Left kidney (tissue), 1 donor: ENCODE measurements at regions not wholly inside any gene's neighbourhood (a gene's known extent, or its start where the extent isn't known, plus 50 kb on each side); places are given as distances from the start of the nearest gene placed in this dataset.
"Not testable (repeated sequence)": the region's sequence is repeated elsewhere in the genome, so short reads cannot be mapped to it uniquely, and the experiment has no call there.

ENCODE experiments used
- DNase-seq: peaks from one replicate; pipeline ENCODE4 v3.0.0-alpha.2; 2013

- DNase-seq, result no peak
Observed at GRCh38 chr5:96201503-96201902, 231.5 kb downstream of the PCSK1 start.

GRCh38 chr5:96200641-96201040 is 232.4 kb downstream of the PCSK1 start:
- DNase-seq, result no peak

GRCh38 chr5:96199713-96200183 is 233.3 kb downstream of the PCSK1 start:
- no peak for DNase-seq

- no peak for DNase-seq
Observed at GRCh38 chr5:96198356-96199058, 234.5 kb downstream of the PCSK1 start.

DNA sequence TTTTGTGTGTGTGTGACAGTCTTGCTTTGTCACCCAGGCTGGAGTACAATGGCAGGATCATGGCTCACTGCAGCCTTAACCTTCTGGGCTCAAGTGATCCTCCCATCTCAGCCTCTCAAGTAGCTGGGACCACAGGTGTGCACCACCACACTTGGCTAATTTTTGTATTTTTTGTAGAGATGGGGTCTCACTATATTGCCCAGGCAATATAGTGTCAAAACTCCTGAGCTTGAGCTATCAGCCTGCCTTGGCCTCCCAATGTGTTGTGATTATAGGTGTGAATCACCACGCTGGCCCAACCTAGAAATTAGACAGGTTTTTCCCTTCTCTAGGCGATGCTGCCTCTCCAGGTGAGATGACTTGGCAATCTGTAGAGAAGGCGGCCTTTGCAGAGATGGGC is 235.3 kb downstream of the PCSK1 start:
- DNase-seq, result not testable (repeated sequence)

- no peak for DNase-seq
Observed at GRCh38 chr5:96197347-96197746, 235.7 kb upstream of the ELL2 start.

DNA sequence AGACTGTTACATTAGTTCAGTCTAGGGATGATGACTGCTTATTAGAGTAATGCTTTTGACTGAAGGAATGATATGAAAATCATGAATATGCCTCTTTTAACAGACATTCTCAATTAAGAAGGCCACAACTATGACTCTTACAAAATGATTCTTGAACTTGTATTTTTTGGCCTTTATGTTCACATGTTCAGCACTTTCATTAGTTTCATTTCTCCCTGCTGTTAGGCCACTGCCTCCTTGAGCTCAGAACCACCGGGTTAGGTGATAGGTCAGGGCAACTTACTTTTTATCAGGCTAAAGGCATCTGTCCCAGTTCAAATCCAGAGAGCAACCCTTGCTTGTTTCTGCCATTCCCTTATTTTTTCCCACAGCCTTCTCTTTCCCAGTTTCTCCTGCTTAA is 235.2 kb upstream of the ELL2 start:
- DNase-seq, result no peak

DNA sequence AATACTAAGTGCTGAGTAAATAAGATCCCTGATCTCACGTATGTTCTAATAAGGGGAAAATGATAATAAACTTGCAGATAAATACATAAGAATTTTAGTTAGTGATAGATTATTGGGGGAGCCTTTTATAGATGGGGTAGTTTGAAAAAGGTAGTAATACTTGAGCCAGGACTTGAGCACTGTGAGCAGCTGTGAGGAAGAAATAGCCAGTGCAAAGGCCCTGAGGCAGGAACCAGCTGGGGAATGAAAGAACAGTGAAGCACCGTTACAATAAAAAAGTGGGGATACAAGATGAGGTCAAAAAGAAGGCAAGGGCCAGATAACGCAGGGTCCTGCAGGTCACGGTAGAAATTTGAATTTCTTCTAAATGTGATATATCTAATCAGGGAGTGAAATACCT is 234.8 kb upstream of the ELL2 start:
- DNase-seq, result no peak

- DNase-seq, result no peak
Observed at GRCh38 chr5:96195123-96195522, 233.5 kb upstream of the ELL2 start.

DNA sequence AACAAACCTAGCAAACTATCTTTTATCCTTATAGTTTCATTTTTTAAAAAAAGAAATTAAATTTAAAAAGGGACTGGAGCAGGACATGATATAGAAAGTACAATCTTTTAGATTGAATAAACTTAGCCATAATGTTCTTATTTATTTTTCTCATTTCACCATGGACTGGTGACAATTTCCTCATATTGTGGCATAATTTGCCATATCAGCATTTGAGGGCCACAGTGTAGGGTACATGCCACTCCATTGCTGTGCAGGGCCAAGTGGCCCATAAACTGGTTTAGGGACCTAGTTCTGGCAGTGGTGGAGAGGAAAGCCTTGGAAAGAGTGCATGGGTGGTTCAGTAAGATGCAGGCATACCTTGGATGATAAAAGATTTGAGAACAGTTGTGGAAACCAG is 232.9 kb upstream of the ELL2 start:
- no peak for DNase-seq

- DNase-seq, result no peak
Observed at GRCh38 chr5:96193946-96194345, 232.3 kb upstream of the ELL2 start.

DNA sequence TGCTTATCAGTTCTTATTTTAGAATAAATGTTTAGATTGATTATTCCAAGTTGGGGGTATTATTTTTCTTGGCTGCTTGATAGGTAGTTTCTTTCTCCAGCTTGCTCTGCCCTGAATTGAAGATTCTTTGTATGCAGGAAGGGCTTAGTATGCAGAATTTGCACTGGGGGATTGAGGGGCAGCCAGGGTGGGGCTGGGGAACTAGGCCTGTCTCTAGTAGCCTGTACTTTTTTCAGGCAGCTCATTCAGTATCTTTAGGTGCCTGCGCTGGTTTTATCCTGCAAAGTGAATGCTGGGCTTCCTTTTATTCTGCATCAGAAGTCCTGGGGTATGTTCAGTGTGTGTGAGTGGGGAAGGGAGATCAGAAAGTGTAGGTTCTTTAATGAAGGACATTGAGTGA is 228.3 kb upstream of the ELL2 start:
- DNase-seq, result no peak

DNA sequence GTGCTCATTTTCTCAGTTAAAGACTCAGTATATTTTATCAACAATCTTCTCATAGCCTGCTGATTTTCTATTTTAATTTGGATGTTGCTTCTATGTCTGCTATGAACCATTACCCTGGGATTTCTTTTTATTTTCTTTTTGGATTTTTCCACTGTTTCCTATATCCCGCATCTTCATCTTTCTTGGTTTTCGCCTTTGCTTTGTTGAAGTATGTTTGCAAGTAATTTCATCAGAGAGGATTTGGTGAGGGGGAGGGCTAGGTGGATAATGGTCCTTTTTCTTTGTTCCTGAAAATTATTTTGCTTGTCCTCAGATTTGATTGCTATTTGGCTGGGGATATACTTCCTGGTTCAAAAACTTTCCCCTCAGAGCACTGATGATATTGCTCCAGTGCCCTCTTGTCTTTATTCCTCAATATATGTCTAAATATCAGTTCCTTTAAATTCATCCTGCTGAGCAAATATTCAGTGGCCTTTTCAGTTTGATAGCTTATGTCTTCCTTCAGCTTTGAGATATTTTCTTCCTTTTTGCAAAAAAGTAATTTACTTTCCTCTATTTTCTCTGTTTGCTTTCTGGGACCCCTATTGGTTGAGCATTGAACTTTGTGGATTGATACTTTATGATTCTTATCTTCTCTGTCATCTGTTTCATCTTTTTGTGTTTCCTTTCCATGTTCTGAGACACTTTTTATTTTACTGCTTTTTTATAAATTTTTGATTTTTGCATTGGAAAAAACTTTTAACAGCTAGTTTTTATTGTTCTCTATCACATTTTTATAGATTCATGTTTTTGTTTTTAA is 227.6 kb upstream of the ELL2 start:
- DNase-seq, result no peak

DNA sequence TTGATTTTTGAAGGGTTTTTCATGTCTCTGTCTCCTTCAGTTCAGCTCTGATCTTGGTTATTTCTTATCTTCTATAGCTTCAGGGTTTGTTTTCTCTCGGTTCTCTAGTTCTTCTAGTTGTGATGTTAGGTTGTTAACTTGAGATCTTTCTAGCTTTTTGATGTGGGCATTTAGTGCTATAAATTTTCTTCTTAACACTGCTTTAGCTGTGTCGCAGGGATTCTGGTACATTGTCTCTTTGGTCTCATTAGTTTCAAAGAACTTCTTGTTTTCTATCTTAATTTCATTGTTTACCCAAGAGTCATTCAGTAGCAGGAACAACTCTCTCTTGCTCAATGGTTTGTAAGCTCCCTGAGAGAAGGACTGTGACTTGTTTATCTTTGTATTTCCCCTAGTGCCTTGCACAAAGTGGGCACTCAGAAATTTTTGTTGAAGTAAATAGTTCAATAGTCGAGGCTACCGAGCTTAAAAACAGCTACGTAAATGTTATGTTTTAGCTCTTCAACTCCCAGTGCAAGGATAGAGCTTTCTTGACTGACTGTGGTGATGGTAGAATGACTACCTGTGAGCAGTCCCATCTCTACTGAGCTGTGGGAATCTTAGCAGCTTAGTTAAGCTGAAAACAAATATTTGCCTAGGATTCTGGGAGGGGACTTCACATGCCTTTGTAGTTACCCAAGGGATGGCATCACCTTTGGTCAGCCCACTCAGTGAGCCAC is 225.8 kb upstream of the ELL2 start:
- DNase-seq, result no peak

GRCh38 chr5:96184510-96184909 is 222.9 kb upstream of the ELL2 start:
- DNase-seq, result not testable (repeated sequence)

- DNase-seq, result no peak
Observed at GRCh38 chr5:96180684-96181435, 219.2 kb upstream of the ELL2 start.

DNA sequence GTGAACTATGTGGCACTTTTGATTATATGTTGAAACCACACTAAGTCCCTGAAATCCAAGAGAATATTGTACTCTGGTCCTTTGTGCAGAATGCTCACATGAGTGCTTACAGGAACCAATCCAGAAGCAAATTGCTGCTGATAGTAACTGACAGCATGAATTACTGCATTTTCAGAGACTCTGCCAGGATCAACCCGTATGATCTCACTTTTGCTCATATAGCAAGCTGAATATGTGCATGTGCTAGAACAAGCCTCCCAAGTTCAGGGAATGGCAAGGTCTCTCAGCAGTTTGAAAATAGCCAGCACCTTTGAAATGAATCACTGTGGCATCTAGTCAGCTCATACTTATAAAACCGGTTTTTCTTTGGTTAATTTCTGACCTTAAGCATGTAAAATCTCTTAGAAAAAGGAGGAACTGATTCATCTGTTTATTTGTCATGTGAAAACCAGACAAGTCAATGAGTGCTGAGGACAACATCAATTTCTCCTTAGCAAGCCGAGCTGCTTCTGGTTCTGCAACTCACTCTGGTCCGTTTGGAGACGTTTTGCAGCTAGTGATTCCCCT is 215.7 kb upstream of the ELL2 start:
- DNase-seq, result no peak

DNA sequence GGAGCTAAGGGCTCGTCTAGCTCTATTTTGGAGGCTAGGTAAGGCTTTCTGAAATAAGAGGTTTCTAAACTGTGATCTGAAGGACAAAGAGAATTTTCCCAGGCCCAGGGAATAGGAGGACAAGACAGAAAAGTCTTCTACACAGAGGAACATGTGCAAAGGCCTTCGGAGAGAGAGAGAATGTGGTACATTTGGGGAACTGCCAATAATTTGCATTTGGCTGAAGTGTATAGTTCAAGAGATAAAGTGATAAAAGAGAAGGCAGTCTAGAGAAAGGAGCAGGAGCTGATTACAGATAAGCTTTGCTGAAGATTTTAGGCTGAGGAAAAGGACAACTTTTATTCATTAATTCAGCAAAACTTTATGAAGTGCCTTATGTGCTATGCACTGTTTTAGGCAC is 214.4 kb upstream of the ELL2 start:
- DNase-seq, result no peak

DNA sequence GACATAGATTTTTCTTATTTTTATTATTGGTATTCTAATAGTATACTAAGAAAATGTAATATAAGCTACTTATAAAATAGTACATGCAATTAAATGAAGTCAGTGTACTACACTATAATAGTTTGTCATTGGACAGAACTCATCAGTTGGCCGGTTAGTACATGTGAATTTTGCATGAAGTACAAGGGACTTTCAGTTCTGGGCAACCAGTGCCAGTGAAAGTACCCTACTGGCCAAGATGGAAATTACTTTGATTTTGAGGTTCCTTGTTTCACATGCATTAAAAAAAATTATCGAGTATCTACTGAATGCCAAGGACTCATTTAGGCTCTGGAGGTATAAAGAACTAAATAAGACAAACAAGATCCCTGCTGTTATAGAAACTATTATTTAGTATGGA is 213.4 kb upstream of the ELL2 start:
- DNase-seq, result no peak

GRCh38 chr5:96173366-96173765 is 211.7 kb upstream of the ELL2 start:
- DNase-seq, result no peak

DNA sequence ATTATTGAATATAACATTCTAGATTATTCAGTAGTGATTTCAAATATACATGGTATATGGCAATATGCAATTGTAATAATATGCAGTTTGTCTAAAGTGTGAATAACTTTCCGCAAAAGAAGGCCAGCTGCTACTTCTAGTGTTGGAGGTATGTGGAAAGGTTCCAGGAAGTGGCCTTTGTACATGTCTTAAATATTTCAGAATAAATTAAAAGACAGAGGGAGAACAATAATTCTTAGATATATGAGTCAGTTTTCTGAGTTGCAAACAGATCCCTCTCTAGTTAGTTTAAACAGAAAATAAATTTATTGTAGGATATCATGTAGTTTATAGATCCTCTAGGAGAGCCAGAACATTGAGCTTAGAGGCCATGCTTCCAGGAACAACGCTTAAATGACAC is 210.8 kb upstream of the ELL2 start:
- DNase-seq, result no peak

DNA sequence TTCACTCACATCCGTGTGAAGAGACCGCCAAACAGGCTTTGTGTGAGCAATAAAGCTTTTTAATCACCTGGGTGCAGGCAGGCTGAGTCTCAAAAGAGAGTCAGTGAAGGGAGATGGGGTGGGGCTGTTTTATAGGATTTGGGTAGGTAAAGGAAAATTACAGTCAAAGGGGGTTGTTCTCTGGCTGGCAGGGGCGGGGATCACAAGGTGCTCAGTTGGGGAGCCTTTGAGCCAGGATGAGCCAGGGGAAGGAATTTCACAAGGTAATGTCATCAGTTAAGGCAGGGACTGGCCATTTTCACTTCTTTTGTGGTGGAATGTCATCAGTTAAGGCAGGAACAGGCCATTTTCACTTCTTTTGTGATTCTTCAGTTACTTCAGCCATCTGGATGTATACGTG is 210.3 kb upstream of the ELL2 start:
- DNase-seq, result not testable (repeated sequence)
